IMR-90 (cell line): ENCODE measurements at regions not wholly inside any gene's neighbourhood (a gene's known extent, or its start where the extent isn't known, plus 50 kb on each side); places are given as distances from the start of the nearest gene placed in this dataset.

Source experiments
- CTCF ChIP-seq: conservative IDR thresholded peaks from 2 replicates; pipeline ENCODE4 v1.5.1; 2012; ENCODE audit warnings: mild to moderate bottlenecking, low read depth, low read length, improper control_type of control experiment
- POLR2A ChIP-seq: IDR thresholded peaks from 2 replicates; pipeline ENCODE4 v1.6.1; 2012; ENCODE audit warnings: mild to moderate bottlenecking, low read depth, low read length
- USF2 ChIP-seq: fragments of 150-350 bp; IDR thresholded peaks from 2 replicates; pipeline ENCODE4 v1.6.1; 2017; ENCODE audit warnings: mild to moderate bottlenecking, antibody characterized with exemption, low read length, low read depth

- no peak for TF ChIP-seq CTCF
- TF ChIP-seq USF2: no peak
- TF ChIP-seq POLR2A: no peak
These were observed 313.4 kb upstream of the DNAJC19 start for GRCh38 chr3:181302960-181303359.
